ENCODE measurements at regions not wholly inside any gene's neighbourhood (a gene's known extent, or its start where the extent isn't known, plus 50 kb on each side); places are given as distances from the start of the nearest gene placed in this dataset.
A peak's percentile ranks its signal among the peaks of the same experiment; 100 is the strongest.

DNA sequence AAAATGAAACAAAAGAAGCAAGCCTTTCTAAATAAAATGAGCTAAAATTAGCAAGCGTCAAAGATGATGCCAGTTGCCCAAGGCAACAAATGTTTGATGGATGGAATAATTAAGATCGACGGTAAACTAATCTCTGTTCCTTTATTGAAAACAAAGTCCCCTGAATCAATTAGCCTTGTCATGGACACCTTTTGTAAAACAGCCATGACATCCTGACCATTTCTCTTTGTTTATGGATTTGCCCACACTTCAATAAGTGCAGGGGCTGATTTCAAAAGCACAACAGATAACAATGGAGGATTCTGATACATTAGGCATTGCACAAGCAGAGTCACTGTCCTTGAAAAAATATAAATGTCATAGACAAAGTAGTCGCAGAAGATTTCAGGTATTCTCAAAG lies 160.1 kb upstream of the HNRNPA3 start:
- Mint-ChIP-seq H3K4me3 (ENCODE audit: unreplicated experiment) (no peak overlapping the region), H3K27ac (ENCODE audit: unreplicated experiment) (no peak overlapping the region), H3K27me3 (ENCODE audit: unreplicated experiment) (peaks cover 2% of the 10 kb centered on the region), H3K36me3 (ENCODE audit: low read depth, unreplicated experiment) (no peaks in the 10 kb centered on the region), H3K4me1 (ENCODE audit: unreplicated experiment) (no peaks in the 10 kb centered on the region), H3K9me3 (ENCODE audit: unreplicated experiment) (no peaks in the 10 kb centered on the region)
- no peak for DNase-seq (ENCODE audit: low spot score)
- TF ChIP-seq, protein P1, sequence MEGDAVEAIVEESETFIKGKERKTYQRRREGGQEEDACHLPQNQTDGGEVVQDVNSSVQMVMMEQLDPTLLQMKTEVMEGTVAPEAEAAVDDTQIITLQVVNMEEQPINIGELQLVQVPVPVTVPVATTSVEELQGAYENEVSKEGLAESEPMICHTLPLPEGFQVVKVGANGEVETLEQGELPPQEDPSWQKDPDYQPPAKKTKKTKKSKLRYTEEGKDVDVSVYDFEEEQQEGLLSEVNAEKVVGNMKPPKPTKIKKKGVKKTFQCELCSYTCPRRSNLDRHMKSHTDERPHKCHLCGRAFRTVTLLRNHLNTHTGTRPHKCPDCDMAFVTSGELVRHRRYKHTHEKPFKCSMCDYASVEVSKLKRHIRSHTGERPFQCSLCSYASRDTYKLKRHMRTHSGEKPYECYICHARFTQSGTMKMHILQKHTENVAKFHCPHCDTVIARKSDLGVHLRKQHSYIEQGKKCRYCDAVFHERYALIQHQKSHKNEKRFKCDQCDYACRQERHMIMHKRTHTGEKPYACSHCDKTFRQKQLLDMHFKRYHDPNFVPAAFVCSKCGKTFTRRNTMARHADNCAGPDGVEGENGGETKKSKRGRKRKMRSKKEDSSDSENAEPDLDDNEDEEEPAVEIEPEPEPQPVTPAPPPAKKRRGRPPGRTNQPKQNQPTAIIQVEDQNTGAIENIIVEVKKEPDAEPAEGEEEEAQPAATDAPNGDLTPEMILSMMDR (IDR thresholded peaks at IDR 0.05; ENCODE audit: unreplicated experiment) = no peak

DNA sequence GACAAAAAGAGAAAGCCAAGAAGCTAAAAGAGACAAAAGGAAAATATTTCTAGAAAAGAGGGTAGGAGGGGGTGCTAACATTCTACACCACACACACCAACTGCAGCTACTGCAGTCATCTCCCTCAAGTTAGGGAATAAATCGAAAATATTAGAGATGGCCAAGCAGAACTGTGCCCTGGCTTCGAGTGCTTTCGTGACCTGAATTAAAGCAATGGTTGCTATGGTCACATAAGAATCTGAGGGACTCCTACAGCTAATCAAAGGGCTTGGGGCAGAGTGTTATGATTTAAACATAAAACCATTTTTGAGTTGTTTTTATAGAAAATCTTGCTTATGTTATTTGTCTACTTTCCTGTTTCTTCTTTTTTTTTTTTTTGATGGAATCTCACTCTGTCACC lies 159.6 kb upstream of the HNRNPA3 start:
- peaks cover 2% of the 10 kb centered on the region for H3K27me3 Mint-ChIP-seq (ENCODE audit: unreplicated experiment)

DNA sequence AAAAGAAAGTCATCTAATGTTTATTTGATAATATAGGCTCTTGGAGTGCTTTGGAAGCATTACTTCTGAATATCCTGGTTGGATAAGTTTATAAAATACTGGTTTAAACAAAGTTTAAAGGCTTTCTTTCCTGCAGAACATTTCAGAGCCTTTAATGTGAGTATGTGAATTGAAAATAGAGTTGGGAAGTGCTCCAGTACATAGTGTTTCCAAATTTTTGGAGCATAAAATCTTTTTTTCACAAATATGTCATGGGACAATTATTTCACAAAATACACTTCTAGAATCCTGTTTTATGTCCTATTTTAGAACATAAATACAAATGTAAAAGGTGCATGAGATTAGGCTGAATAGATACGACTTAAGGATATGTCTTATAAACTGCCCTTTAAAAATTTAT lies 158.9 kb upstream of the HNRNPA3 start:
- H3K4me1 Mint-ChIP-seq (ENCODE audit: unreplicated experiment) = no peaks in the 10 kb centered on the region
- DNase-seq (ENCODE audit: low spot score) = no peak
- H3K36me3 Mint-ChIP-seq (ENCODE audit: low read depth, unreplicated experiment) = no peaks in the 10 kb centered on the region
- peaks cover 2% of the 10 kb centered on the region for H3K27me3 Mint-ChIP-seq (ENCODE audit: unreplicated experiment)
- H3K9me3 Mint-ChIP-seq (ENCODE audit: unreplicated experiment) = no peaks in the 10 kb centered on the region
- no peak overlapping the region for H3K27ac Mint-ChIP-seq (ENCODE audit: unreplicated experiment)
- no peak overlapping the region for H3K4me3 Mint-ChIP-seq (ENCODE audit: unreplicated experiment)
- TF ChIP-seq, protein P1 (IDR thresholded peaks at IDR 0.05; ENCODE audit: unreplicated experiment) = no peak

More for the DNA sequence above, 159.6 kb upstream of the HNRNPA3 start:
- Mint-ChIP-seq H3K9me3 (ENCODE audit: unreplicated experiment) (no peaks in the 10 kb centered on the region), H3K4me3 (ENCODE audit: unreplicated experiment) (no peak overlapping the region), H3K27ac (ENCODE audit: unreplicated experiment) (no peak overlapping the region), H3K4me1 (ENCODE audit: unreplicated experiment) (no peaks in the 10 kb centered on the region), H3K36me3 (ENCODE audit: low read depth, unreplicated experiment) (no peaks in the 10 kb centered on the region)
- TF ChIP-seq, protein P1 (IDR thresholded peaks at IDR 0.05; ENCODE audit: unreplicated experiment) = no peak
- no peak for DNase-seq (ENCODE audit: low spot score)

DNA sequence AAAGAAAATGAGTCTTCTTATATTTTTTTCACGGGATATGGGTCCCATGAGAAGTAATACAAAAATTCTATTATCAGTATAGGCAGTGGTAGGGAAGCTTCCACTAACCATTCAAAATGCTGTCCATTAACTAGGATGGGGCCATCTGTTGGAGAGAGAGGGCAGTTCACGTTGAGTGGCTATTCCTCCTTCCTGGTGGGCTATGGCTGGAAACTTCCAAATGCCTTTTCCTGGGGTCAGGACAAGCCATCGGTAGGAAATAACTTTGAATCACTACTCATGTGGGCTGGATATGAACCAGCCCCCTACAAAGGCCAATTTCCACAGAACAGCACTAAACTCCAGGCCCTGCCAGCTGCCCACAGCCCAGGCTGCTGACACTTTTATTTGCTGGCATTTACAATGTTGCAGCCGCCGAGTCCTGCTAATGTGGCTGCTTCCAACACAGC lies 156.1 kb upstream of the HNRNPA3 start:
- Mint-ChIP-seq H3K27me3 (ENCODE audit: unreplicated experiment) (peaks cover 2% of the 10 kb centered on the region), H3K4me1 (ENCODE audit: unreplicated experiment) (peaks cover 3% of the 10 kb centered on the region)

DNA sequence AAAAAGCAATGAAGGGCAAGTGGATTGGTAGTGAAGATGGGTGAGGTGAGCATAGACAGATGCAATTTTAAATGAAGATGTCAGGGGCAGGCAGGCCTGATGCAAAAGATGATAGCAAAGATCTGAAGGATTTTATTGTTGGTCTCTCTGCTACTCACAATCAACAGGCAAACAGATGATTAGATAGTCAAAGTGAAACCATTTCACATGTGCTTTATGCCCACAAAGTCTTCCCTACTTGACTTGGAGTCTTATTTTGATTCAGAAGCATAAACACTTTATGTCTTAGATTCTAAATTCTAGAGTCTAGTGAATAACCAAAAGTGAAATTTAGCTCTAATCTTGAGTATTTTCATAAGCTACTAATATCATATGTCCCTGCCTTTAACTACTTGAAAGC lies 153.8 kb upstream of the HNRNPA3 start:
- DNase-seq (ENCODE audit: low spot score) = no peak
- H3K4me1 Mint-ChIP-seq (ENCODE audit: unreplicated experiment) = peaks cover 3% of the 10 kb centered on the region
- H3K36me3 Mint-ChIP-seq (ENCODE audit: low read depth, unreplicated experiment) = no peaks in the 10 kb centered on the region
- TF ChIP-seq, protein P1 (IDR thresholded peaks at IDR 0.05; ENCODE audit: unreplicated experiment) = no peak
- H3K27me3 Mint-ChIP-seq (ENCODE audit: unreplicated experiment) = peaks cover 2% of the 10 kb centered on the region
- no peaks in the 10 kb centered on the region for H3K9me3 Mint-ChIP-seq (ENCODE audit: unreplicated experiment)
- no peak overlapping the region for H3K4me3 Mint-ChIP-seq (ENCODE audit: unreplicated experiment)
- H3K27ac Mint-ChIP-seq (ENCODE audit: unreplicated experiment) = no peak overlapping the region

More for the DNA sequence above, 156.1 kb upstream of the HNRNPA3 start:
- Mint-ChIP-seq H3K36me3 (ENCODE audit: low read depth, unreplicated experiment) (no peaks in the 10 kb centered on the region), H3K9me3 (ENCODE audit: unreplicated experiment) (no peaks in the 10 kb centered on the region), H3K4me3 (ENCODE audit: unreplicated experiment) (no peak overlapping the region), H3K27ac (ENCODE audit: unreplicated experiment) (no peak overlapping the region)
- TF ChIP-seq, protein P1 (IDR thresholded peaks at IDR 0.05; ENCODE audit: unreplicated experiment) = peak; percentile 25
- DNase-seq (ENCODE audit: low spot score) = peak; percentile 29
